GM21367 (cell line): ENCODE measurements at regions not wholly inside any gene's neighbourhood (a gene's known extent, or its start where the extent isn't known, plus 50 kb on each side); places are given as distances from the start of the nearest gene placed in this dataset.
A peak's percentile ranks its signal among the peaks of the same experiment; 100 is the strongest.

Experiments used
- ATAC-seq: cut with Tn5 transposase; IDR thresholded peaks from one replicate; pipeline ENCODE4 v1.9.1; 2021; ENCODE audit not compliant: unreplicated experiment

- ATAC-seq, result peak; percentile 94
Measured at GRCh38 chr6:164927288-164928056, 381.9 kb downstream of the C6orf118 start.

DNA sequence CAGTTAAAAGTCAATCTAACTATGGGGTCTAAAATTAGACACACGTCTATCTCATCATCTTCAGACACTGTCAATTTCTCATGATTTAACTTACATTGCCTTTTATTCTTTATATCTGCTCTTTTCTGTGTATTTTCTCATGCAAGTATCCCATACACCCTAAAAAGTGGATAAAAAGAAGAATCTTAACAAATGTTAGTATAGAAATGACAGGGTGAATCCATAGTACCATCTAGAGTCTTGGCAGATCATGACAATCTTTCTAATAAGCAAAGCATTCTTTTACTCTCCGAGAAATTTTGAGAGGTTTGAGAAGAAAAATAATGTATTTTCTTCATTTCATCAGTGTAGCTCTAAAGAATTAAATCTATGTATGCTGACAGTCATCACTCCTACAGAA, 382.7 kb downstream of the C6orf118 start:
- no peak for ATAC-seq

DNA sequence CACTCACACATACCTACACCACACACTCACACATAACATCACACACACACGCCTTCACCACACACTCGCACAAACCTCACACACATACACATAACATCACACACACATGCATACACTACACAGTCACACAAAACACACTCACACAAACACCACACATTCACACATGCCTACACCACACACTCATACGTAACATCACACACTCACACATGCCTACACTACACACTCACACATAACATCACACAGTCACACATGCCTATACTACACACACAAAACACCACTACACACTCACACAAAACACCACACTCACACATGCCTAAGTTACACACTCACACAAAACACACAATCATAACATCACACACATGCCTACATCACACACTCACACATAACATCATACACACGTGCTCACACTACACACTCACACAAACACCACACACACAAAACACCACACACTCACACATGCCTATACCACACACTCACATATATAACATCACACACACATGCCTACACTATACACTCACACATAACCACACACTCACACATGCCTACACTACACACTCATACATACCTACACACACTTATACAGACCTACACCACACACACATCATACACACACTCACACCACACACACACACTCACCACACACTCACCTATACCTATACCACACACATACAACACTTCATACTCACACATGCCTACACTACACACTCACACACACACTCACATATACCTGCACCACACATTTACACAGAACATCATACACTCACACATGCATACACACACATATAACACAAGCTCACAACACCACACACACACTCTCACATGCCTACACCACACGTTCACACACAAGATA, 383.5 kb downstream of the C6orf118 start:
- ATAC-seq, result no peak

- ATAC-seq, result no peak
Measured at GRCh38 chr6:164924674-164925073, 384.7 kb downstream of the C6orf118 start.

GRCh38 chr6:164917211-164917610, 392.2 kb downstream of the C6orf118 start:
- no peak for ATAC-seq

DNA sequence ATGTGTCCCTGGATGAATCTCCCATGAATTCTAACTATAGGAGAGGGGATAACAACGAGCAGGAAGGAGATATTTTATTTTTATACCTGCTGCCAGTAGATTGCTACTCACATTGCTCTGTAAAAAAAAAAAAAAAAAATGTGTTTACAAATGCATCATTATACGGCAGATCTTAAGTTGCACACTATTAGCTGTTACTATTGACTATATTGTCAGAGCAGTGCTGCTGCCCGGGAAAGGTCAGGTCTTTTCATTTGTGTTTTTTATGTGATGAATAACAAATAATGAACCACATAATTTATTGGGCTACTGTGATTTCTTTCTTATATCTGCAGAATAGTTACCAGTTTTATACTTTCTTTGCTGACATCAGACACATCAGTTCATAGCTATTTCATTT, 393.3 kb downstream of the C6orf118 start:
- no peak for ATAC-seq

DNA sequence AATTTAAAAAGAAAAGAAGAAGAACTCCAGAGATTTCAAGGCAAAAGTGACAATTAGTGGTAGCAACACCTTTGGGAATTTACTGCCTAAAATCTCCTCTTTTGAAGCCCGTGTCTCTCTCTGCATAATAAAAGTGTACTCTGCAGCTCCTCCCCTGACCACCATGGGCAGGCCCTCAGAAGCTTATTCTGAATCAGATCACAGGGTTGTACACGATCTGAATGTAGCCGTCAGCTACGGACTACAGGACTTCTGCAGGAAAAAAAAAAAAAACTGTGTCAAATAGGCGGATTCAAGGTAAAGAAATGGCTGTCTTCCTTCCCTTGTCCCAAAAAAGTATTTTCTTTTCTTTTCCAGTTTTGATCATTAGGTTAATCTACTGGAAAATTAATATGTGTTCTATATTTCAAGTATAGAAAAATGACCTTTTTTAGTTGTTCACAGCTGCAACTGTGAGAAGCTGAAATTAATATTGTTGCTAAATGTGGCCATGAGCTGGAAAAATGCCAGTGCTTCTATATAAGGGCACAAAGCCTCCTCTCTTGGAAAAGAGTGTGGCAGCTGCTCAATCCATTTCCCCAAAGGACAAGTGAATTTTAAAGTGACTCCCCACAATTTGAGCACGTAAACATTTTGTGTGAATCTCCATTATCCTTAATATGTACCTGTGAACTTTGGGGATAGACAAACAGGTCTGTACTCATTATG, 397.4 kb downstream of the C6orf118 start:
- no peak for ATAC-seq

DNA sequence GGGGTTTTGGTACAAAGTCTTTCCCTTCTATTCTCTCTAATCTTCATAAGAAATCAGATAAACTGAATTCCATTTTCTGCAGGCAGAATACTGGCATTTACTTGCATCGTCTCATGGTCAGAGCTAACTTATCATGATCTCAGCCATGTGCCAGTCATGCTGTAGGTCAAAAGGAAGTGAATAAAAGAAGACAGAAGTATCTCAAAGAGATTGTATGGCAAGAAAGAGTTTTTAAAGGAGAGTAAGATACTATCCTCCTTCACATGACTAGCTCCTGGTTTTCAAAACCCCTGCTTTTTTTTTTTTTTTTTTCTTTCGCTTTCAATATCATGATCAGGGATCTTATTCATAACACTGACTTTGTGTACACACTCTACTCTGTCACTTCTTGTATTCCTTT, 398.3 kb downstream of the C6orf118 start:
- no peak for ATAC-seq

GRCh38 chr6:164906766-164907165, 402.6 kb downstream of the C6orf118 start:
- ATAC-seq, result no peak

DNA sequence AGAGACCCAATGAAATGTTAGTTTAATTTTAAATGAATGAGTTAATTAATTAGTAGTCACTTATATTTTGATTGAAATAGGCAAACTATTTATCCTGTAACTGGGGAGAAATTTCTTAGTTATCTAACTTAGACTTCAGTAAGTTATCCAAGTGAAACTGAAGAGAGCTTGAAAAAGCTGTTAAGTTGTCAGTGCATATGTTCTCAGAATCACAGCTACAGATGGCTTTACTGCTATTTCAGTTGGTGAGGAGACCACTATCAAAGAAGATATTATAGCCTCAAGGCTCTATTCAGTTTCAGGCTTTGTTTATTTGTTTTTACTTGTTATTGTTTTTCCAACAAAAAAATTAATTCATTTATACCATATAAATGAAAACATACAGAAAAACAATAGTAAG, 404.1 kb downstream of the C6orf118 start:
- no peak for ATAC-seq

DNA sequence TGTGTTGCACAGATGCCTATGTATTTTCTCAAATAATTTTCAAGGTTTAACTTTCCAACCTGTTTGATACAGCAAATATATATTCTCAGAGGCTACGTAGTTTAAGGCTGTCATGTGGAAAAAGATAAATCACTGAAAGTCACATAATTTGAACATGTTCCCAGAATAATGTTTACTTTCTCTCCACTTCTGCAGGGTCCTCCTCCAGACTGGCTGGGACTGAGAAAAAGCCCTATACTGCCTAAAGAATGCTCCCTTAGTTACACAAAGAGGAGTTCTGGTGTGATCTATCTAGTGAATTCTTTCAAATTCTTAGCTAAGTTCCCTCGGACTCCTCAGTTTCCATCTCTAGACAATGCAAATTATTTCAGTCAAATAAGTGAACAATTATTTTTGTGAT, 411.0 kb downstream of the C6orf118 start:
- ATAC-seq, result no peak

DNA sequence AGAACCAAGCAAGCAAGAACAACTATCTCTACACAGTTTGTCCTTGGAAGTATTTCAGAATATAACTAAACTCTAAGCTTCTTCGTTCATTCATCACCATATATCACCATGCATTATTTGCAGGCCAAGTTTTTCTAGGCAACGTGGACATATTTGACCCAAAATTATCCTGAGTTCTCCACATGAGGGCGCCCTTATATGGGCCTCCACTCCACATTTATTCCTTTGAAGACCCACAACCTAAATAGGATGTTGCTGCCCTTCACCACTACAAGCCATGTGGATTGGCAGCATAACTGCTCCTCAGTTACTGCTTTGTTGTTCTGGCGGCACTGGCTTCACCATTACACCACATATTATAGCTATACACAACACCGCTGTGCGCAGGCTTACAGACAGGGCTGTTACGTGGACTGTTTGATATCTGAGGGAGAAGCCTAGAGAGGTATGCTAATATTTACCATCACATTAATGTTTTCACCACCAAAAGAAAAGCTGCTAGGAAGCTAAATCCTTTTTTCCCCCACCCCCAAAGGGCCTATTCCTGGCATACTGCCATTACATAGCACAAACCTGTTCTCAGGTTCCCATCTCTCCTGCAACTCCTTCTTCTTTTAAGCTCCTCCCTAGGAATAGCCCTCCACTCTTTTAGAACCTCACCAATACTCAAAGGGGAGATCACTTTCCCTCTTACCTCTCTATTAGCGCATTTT, 411.7 kb downstream of the C6orf118 start:
- no peak for ATAC-seq

GRCh38 chr6:164889980-164890379, 419.4 kb downstream of the C6orf118 start:
- no peak for ATAC-seq

DNA sequence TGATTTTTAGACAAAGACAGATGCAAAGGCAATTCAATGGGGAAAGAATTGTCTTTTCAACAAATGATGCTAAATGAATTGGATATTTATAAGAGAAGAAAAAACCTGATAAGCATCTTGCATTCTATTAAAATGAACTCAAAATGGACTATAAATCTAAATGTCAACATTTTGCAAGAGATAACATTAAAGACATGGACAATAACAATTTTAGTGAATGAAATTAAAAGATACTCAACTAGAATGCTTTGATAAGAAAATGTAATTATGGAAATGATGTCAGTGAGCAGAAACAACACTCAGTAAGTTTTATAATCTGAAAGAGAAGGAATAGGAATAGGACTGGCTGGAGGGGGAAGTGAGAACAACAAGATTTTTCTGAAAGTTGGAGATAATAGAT, 421.7 kb downstream of the C6orf118 start:
- no peak for ATAC-seq

DNA sequence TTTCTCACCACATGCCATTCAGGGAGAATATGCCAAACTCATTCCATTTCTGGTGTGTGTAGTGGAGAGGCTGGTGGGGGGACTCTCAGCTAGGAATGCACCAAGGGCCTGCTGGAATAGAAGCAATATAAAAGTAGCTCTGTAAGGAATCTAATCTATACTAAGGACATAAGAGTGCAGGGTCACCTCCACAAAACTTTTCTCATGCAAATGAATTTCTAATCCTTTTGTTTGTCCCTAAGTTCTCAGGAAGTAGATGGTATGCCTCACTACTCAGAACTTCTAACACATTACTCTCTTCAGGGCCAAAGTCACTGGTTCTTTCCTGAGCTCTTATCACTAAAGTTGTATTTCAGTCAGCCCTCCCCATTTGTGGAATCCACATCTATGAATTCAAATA, 427.2 kb downstream of the C6orf118 start:
- ATAC-seq, result no peak

DNA sequence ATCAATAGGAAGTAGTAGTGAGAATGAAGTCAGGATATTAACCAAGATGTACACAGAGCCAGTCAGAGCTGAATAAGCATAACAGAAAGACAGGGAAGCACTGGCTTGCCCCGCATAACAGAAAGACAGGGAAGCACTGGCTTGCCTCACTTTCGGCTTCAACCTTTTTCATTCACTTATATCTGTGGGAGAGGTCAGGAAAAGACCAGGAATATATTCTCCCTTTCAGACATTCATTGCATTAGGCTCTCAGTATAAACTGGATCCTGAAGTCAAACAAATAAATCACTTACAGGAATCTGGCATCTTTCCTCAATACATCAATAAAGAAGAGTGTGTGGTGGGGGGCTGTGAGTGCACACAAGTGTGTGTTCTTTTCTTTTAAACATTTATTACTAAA, 437.6 kb downstream of the C6orf118 start:
- no peak for ATAC-seq

DNA sequence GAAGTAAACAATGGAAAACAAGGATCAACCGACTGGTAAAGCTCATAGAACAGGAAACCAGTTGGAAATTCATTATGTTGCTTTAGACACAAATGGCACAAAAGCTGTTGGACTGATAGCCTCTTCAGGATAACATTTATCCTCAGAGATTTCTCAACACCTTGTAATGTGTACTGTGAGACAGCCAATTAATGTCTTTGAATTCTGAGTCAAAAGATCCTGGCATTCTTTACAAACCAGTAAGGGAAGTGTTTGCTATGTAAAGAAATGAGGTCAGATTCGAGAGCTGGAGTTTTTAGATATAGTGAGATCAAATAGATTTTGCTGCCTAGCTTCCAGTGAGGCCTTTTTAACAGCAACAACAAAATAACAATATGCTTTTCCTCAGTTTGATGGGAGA, 439.2 kb downstream of the C6orf118 start:
- no peak for ATAC-seq

DNA sequence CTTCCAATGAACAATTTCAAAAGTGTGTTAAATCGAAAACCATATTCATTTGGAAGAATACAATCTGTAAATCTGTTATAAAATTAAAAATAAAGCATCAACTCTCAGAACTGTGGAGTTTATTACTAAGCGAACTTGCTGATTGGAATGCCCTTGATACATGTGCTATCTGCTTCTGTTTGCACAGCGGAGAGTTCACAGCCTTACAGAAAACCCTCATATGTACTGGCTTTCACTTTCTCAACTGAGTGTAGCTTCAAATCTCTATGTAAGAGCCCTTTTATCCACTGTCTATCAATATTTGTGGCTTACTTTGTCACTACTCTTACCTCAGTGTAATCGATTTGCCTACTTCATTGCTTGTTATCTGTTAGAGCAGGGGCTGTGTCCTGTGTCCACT, 447.4 kb downstream of the C6orf118 start:
- no peak for ATAC-seq

- ATAC-seq, result no peak
Measured at GRCh38 chr6:164859816-164860215, 449.6 kb downstream of the C6orf118 start.

DNA sequence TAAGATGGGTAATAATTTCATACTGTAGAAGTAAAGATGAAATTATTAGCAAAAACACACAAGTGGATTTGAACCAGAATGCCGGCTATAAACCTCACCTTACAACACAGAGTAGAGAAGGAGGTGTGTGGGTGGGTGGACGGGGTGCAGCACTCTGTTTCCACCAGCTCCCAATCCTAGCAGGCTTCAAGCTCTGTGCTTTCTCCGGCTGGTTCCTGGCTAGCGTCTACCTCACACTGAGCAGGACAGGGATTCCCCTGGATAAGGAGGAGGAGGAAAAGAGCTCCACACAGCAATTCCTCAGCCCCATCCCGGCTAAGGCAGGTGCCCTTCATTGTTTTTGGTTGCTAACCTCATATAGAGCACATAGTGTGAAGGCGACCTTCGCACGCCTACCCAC, 453.3 kb downstream of the C6orf118 start:
- ATAC-seq, result no peak

DNA sequence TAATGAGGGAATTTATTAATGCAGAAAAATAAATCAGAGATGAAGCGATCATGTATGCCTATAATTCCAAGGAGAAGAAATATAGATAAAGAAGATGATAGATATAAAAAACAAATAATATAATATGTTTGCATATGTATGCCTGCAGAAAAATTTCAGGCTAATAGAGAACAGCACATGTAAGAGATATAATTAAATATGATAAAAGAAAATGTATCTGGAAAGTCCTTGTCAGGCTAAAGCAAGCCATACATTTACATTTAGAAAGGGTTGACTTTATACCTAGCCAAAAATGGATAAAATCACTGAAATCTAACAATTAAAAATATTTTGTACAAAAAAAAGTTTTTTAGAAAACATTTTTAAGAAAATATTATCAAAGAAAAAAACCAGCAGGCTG, 454.1 kb downstream of the C6orf118 start:
- no peak for ATAC-seq
